Mesodermal cell (in vitro differentiated cells): ENCODE measurements at regions not wholly inside any gene's neighbourhood (a gene's known extent, or its start where the extent isn't known, plus 50 kb on each side); places are given as distances from the start of the nearest gene placed in this dataset.

ENCODE experiments used
- H3K27ac ChIP-seq: 2 replicates; pipeline ENCODE4 v1.7.0; 2013; ENCODE audit warnings: mild to moderate bottlenecking, low read depth, low read length, moderate library complexity; ENCODE audit not compliant: severe bottlenecking
- H3K36me3 ChIP-seq: 2 replicates; pipeline ENCODE4 v1.7.1; 2013; ENCODE audit warnings: mild to moderate bottlenecking, low read length, moderate library complexity; ENCODE audit not compliant: control insufficient read depth, insufficient read depth
- H3K4me1 ChIP-seq: one replicate; pipeline ENCODE4 v1.7.1; 2013; ENCODE audit warnings: mild to moderate bottlenecking, low read length; ENCODE audit not compliant: insufficient read depth, control insufficient read depth, poor library complexity, severe bottlenecking
- H3K4me3 ChIP-seq: 2 replicates; pipeline ENCODE4 v1.7.0; 2013; ENCODE audit warnings: low read length, control low read depth, mild to moderate bottlenecking; ENCODE audit not compliant: insufficient read depth, poor library complexity, severe bottlenecking; ENCODE audit errors: extremely low read depth
- H3K9me3 ChIP-seq: 2 replicates; pipeline ENCODE4 v1.7.1; 2013; ENCODE audit warnings: mild to moderate bottlenecking, low read length, moderate library complexity; ENCODE audit not compliant: control insufficient read depth
- WGBS, 2 experiments: methylation state at CpG; one replicate each; pipeline ENCODE4 v1.1.5; 2013; ENCODE audit warnings: missing lambda C conversion rate in 2 of 2; ENCODE audit not compliant: insufficient coverage in 2 of 2; 5-methylcytosine and 5-hydroxymethylcytosine counted together

DNA sequence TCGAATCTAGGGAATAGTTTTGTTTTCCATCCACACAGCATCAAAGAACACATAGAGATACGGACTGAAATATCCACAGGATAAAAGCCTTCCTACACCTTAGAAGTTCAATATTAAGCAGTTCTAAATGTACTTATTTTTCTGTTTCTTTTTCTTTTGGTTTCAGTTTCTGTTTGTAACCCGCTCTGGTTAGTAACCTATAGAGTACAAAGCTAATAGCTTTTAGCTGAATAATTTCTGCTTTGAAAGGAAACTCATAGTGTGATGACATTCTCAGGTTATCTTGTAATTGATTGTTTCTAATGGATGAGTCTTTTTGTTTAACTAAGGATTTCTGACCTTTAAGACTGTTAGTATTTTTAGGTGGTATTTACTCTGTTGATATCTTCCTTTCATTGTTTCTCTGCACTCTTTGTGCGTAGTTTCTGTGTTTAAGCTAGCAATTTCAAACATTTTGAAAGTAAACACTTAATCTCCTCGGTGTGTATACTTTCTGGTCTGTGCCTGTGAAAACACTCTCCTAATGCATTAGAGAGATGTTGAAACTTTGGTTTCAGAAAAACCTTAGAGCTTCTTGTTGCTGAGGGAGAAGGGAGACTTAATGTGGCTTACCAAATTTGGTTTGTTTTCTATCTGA is 385.5 kb downstream of the HDGFL1 start:
- H3K4me3 ChIP-seq: no peak overlapping the region
- no peaks in the 10 kb centered on the region for H3K36me3 ChIP-seq
- no peaks in the 10 kb centered on the region for H3K9me3 ChIP-seq
- H3K27ac ChIP-seq: peak overlapping the region; percentile 26
- no CpG with 5 or more reads among the region's 5 CpGs for WGBS, 2 experiments
- peaks cover 3% of the 10 kb centered on the region for H3K4me1 ChIP-seq

DNA sequence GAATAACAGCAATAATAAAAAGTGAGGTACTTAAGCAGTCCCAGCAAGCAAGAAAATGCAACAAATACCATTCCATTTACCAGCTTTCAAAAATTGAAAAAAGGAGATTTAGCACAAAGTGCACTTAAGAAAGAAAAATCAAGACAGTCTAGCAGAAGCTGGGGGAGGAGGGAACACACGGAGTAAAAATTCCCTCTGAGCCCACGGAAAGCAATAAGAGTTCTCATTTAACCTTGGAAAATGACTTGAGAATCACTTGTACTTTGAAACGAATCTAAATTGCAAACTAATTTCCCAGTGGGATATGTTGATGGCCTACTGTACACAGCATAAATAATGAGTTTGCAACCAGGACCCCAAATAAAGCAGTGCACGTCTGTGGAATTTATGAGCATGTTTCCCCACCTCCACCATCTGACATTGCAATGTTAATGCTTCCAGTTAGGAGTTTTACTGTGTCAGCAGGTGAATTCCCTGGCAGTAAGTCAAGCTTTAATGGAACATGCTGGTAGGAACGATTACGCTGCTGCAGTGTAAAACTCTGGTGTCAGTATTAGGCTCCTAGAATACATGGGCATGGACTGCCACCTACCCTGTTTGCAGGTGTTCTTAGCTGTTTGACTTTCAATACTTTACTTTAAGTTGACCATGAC is 386.8 kb downstream of the HDGFL1 start:
- no peak overlapping the region for H3K4me3 ChIP-seq
- H3K27ac ChIP-seq: no peak overlapping the region

GRCh38 chr6:22958677-22959076 is 389.3 kb downstream of the HDGFL1 start:
- Histone ChIP-seq H3K4me1 (no peaks in the 10 kb centered on the region), H3K36me3 (no peaks in the 10 kb centered on the region), H3K9me3 (no peaks in the 10 kb centered on the region), H3K27ac (no peak overlapping the region), H3K4me3 (no peak overlapping the region)
- no CpG with 5 or more reads among the region's 1 CpG for WGBS, 2 experiments

More for the DNA sequence above, 386.8 kb downstream of the HDGFL1 start:
- H3K9me3 ChIP-seq: no peaks in the 10 kb centered on the region
- WGBS, 2 experiments: 52 to 58% methylated on average over 5 to 6 of the region's 6 CpGs
- H3K36me3 ChIP-seq: no peaks in the 10 kb centered on the region
- peaks cover 3% of the 10 kb centered on the region for H3K4me1 ChIP-seq

- WGBS, 2 experiments: no CpG with 5 or more reads among the region's 2 CpGs
- H3K4me1 ChIP-seq: no peaks in the 10 kb centered on the region
- H3K27ac ChIP-seq: no peak overlapping the region
- no peaks in the 10 kb centered on the region for H3K9me3 ChIP-seq
- H3K4me3 ChIP-seq: no peak overlapping the region
- no peaks in the 10 kb centered on the region for H3K36me3 ChIP-seq
These were observed 390.2 kb downstream of the HDGFL1 start for GRCh38 chr6:22959571-22959970.

- Histone ChIP-seq H3K4me3 (no peak overlapping the region), H3K4me1 (no peaks in the 10 kb centered on the region), H3K36me3 (no peaks in the 10 kb centered on the region), H3K27ac (no peak overlapping the region), H3K9me3 (no peaks in the 10 kb centered on the region)
- 100% methylated on average over 1 of the region's 2 CpGs; no CpG with 5 or more reads in 1 of the 2 experiments for WGBS, 2 experiments
These were observed 395.0 kb downstream of the HDGFL1 start for GRCh38 chr6:22964334-22964733.

DNA sequence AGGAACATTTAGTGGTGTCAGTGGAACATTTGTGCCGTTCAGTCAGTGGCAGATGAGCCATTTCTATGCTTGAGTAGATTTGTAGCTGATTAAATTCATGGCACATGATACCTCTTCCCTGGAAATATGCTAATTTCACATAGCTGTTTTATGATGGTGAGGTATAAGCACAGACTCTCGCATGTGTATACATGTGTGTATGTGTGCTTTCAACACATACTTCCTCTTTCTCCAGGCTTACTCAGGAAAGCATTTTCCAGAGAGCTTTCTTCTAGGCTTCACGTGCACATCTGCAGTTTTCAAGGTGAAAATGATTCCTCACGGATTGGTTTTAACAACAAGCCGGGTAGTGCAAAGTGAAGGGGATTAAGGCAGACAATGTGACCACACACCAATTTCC is 396.5 kb downstream of the HDGFL1 start:
- 100% methylated on average over 1 to 2 of the region's 5 CpGs for WGBS, 2 experiments
- Histone ChIP-seq H3K9me3 (no peaks in the 10 kb centered on the region), H3K36me3 (no peaks in the 10 kb centered on the region), H3K4me1 (no peaks in the 10 kb centered on the region), H3K4me3 (no peak overlapping the region), H3K27ac (no peak overlapping the region)

- Histone ChIP-seq H3K27ac (no peak overlapping the region), H3K36me3 (no peaks in the 10 kb centered on the region), H3K4me1 (no peaks in the 10 kb centered on the region), H3K9me3 (no peaks in the 10 kb centered on the region), H3K4me3 (no peak overlapping the region)
- WGBS, 2 experiments: 77 to 93% methylated on average over 2 of the region's 3 CpGs
These were observed 397.5 kb downstream of the HDGFL1 start for GRCh38 chr6:22966691-22967422.

GRCh38 chr6:22970004-22970403 is 400.6 kb downstream of the HDGFL1 start:
- H3K4me1 ChIP-seq: no peaks in the 10 kb centered on the region
- H3K27ac ChIP-seq: no peak overlapping the region
- no CpG with 5 or more reads among the region's 1 CpG for WGBS, 2 experiments
- H3K4me3 ChIP-seq: no peak overlapping the region
- no peaks in the 10 kb centered on the region for H3K36me3 ChIP-seq
- no peaks in the 10 kb centered on the region for H3K9me3 ChIP-seq

DNA sequence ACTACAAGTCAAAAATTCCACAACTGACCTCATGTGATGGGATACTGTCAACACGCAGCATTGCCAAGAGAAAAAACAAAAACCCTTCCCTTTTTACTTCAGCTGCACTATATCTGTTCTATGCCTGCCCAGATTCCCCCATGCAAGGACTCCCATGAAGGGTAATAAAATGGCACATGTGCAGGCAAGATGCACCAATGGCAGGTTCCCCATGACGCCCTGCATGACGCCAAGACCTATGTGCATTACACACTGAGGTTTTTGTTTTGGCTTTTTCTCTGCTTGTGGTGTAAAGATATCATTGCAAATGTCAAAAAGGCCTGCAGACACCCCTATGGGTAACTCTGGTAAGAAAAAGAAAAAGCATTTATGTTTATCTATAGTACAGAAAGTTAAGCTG is 403.4 kb downstream of the HDGFL1 start:
- Histone ChIP-seq H3K9me3 (no peaks in the 10 kb centered on the region), H3K27ac (no peak overlapping the region), H3K4me1 (no peaks in the 10 kb centered on the region), H3K4me3 (no peak overlapping the region), H3K36me3 (no peaks in the 10 kb centered on the region)
- 93 to 97% methylated on average over 3 of the region's 3 CpGs for WGBS, 2 experiments

- Histone ChIP-seq H3K9me3 (no peaks in the 10 kb centered on the region), H3K4me1 (no peaks in the 10 kb centered on the region), H3K27ac (no peak overlapping the region), H3K36me3 (no peaks in the 10 kb centered on the region), H3K4me3 (no peak overlapping the region)
- WGBS, 2 experiments: 83 to 100% methylated on average over 1 of the region's 1 CpG
These were observed 405.7 kb downstream of the HDGFL1 start for GRCh38 chr6:22975079-22975478.

DNA sequence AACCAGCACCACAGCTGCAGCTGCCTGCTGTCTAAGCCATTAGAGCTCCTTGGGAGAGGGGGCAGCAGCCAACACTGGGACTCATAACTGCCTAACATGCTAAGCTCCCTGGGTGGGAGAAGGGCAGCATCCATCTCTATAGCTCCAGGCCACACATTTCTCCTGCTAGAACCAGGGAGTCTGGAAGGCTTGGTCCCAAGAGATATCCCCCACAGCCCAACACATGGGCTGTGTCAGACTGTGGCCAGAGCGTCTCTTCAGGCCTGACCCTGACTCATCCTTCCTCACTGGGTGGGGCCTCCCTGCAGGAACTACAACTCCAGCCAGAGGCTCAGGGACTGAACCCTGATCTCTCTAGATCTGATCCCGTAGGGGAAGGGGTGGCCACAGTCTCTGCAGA is 411.1 kb downstream of the HDGFL1 start:
- H3K27ac ChIP-seq: no peak overlapping the region
- H3K4me1 ChIP-seq: no peaks in the 10 kb centered on the region
- H3K36me3 ChIP-seq: no peaks in the 10 kb centered on the region
- H3K4me3 ChIP-seq: no peak overlapping the region
- 80 to 94% methylated on average over 1 to 2 of the region's 2 CpGs for WGBS, 2 experiments
- no peaks in the 10 kb centered on the region for H3K9me3 ChIP-seq
